Skeletal muscle tissue (tissue), 3 donors: ENCODE measurements at regions not wholly inside any gene's neighbourhood (a gene's known extent, or its start where the extent isn't known, plus 50 kb on each side); places are given as distances from the start of the nearest gene placed in this dataset.

Experiments used
- H3K27ac ChIP-seq: one replicate; pipeline ENCODE4 v1.7.0; 2013; ENCODE audit warnings: mild to moderate bottlenecking, low read depth, low read length, inconsistent platforms
- H3K27me3 ChIP-seq, 3 donors: one replicate each; pipeline ENCODE4 v1.7.0; 2013; ENCODE audit warnings: low read length in 3 of 3; ENCODE audit not compliant: control insufficient read depth in 3 of 3, insufficient read depth in 3 of 3
- H3K36me3 ChIP-seq, 3 donors: one replicate each; pipeline ENCODE4 v1.7.0; 2013; ENCODE audit warnings: low read length in 3 of 3; ENCODE audit not compliant: control insufficient read depth in 3 of 3, insufficient read depth in 3 of 3
- H3K4me1 ChIP-seq, 3 donors: one replicate each; pipeline ENCODE4 v1.7.0; 2013; ENCODE audit warnings: low read length in 3 of 3, mild to moderate bottlenecking in 3 of 3; ENCODE audit not compliant: control insufficient read depth in 3 of 3, insufficient read depth in 3 of 3
- H3K4me3 ChIP-seq, 3 donors: one replicate each; pipeline ENCODE4 v1.7.0; 2013; ENCODE audit warnings: low read length in 3 of 3
- H3K9ac ChIP-seq, 3 donors: one replicate each; pipeline ENCODE4 v1.7.0; 2013; ENCODE audit warnings: low read length in 3 of 3, mild to moderate bottlenecking in 3 of 3, moderate library complexity in 2 of 3, low read depth in 1 of 3
- H3K9me3 ChIP-seq, 3 donors: one replicate each; pipeline ENCODE4 v1.7.0; 2013; ENCODE audit warnings: low read length in 3 of 3; ENCODE audit not compliant: control insufficient read depth in 3 of 3
- donor health status: Osteomylitis.

DNA sequence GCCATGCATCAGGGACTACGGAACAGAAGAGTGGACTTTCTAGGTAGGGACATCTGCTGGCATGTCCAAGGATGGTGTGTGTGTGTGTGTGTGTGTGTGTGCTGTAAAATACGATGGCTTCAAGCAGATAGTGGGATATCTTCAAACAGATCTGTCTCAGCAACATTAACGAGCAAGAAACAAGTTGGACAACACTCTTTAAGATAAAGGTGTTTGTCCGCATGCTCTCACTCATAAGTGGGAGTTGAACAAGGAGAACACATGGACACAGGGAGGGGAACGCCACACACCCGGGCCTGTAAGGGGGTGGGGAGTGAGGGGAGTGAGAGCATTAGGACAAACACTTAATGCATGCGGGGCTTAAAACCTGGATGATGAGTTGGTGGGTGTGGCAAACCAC, 89.8 kb upstream of the AKR1E2 start:
- no peaks in the 10 kb centered on the region for H3K27me3 ChIP-seq
- H3K9ac ChIP-seq: no peak overlapping the region
- no peak overlapping the region for H3K27ac ChIP-seq
- H3K9me3 ChIP-seq: no peaks in the 10 kb centered on the region
- peaks cover 0 to 2% (median 2%) of the 10 kb centered on the region in 3 donors for H3K4me1 ChIP-seq
- no peak overlapping the region for H3K4me3 ChIP-seq
- H3K36me3 ChIP-seq: no peaks in the 10 kb centered on the region

DNA sequence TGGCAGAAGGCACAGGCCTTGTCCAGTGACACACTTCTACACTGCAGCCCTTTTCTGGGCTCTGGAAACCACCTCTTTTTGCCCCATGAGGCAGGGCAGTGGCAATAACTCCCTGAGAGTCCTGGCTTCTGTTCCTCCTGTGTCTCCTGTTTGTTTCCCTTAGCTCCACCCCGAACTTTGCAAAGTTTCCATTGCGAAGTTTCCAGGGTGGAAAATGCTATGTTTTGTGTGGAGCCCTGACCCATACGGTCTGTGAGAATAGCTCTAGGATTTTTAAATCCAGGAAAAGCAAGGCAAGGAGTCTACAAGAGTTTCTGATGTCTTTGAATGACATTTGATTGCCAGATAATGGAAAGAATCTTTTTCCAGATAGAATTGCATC, 92.2 kb upstream of the AKR1E2 start:
- H3K27me3 ChIP-seq: no peaks in the 10 kb centered on the region
- no peak overlapping the region for H3K4me3 ChIP-seq
- H3K36me3 ChIP-seq: no peaks in the 10 kb centered on the region
- no peak overlapping the region for H3K27ac ChIP-seq
- H3K9me3 ChIP-seq: no peaks in the 10 kb centered on the region
- H3K9ac ChIP-seq: no peak overlapping the region
- H3K4me1 ChIP-seq: no peaks in the 10 kb centered on the region

DNA sequence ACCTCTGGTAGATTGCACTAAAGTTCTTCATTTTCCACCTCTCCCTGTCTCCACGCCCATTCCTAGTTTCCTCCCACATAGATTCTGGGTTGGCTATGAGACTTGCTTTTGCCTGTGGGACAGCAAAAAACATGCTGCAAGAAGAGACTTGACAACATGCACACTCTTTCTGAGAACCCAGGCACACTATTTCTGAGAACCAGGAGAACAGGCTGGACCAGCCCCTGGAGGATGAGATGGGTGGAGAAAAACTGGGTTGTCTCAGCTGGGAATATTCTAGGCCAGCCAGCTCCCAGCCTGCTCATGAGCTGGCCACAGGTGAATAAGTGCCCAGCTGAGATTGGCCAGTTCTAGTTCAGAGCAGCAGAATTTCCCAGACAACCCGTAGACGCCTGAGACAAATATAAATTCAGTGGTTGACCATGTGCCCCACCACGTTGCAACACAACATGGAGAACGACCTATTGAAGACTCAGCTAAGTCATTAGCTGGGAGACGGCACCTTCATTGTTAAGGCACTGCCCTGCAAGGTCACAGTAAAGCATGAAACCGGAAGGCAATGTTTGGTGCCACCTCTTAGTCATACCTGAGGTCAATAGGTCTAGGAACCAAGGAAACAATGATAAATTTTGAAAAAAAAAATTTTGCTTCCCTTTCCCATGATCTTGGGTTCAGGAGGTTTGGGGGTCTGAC, 92.7 kb upstream of the AKR1E2 start:
- no peak overlapping the region for H3K4me3 ChIP-seq

DNA sequence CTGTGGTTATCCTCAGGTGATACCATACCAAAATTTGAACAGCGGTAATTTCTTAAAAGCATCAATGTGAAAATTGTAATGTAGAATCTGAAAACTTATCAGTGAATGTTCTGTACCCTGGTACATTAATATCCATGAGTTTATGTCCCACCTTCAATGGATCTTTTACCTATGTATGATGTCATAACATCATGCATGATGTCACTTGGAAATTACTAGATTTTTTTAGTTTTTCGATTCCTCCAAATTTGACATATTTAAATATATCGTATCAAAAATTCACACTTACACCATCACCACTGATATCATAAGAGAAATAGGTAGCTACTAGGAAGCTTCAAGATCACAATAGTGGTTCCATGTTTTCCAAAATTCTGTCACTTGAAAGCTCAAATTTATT, 95.0 kb upstream of the AKR1E2 start:
- no peak overlapping the region for H3K9ac ChIP-seq
- no peaks in the 10 kb centered on the region for H3K4me1 ChIP-seq
- H3K4me3 ChIP-seq: no peak overlapping the region
- H3K36me3 ChIP-seq: no peaks in the 10 kb centered on the region
- no peak overlapping the region for H3K27ac ChIP-seq
- no peaks in the 10 kb centered on the region for H3K27me3 ChIP-seq
- no peaks in the 10 kb centered on the region for H3K9me3 ChIP-seq

More for the DNA sequence above, 92.7 kb upstream of the AKR1E2 start:
- Histone ChIP-seq H3K27me3 (no peaks in the 10 kb centered on the region), H3K36me3 (no peaks in the 10 kb centered on the region), H3K4me1 (no peaks in the 10 kb centered on the region), H3K9me3 (no peaks in the 10 kb centered on the region), H3K27ac (no peak overlapping the region), H3K9ac (no peak overlapping the region)

DNA sequence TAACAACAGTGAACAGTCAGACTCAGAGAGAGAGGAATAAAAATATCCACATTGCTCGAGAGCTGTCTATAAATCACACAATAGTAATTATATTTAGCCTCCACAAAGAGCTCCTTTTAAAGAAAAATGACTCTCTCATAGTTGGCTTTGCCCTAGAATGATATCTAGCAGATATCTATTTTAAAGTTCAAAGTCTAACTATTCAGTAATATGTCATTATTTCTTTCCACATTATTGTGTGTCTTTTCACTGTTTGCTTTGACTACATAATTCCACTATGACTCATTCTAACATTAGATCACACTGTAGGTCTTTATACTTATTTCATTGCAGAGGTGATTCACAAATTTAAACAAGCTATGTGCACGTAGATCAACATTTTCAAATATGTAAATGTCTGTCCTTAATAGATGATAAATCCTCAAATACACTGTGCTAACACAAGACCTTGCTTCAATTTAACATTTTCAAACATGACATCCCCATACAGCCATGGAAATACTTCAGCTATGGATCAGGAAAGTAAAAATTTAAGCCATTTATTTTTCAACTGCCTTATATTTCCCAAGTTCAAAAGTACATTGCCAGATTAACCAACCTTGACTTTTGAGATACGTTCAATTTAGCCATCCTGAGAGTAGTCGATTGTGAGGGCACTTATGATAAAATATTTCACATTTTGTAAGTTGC, 99.9 kb upstream of the AKR1E2 start:
- Histone ChIP-seq H3K27ac (no peak overlapping the region), H3K27me3 (no peaks in the 10 kb centered on the region), H3K36me3 (no peaks in the 10 kb centered on the region), H3K9me3 (no peaks in the 10 kb centered on the region), H3K4me3 (no peak overlapping the region), H3K4me1 (peaks cover 0 to 3% (median 0%) of the 10 kb centered on the region in 3 donors), H3K9ac (peak overlapping the region in 1 of 3 donors; percentile 53)

DNA sequence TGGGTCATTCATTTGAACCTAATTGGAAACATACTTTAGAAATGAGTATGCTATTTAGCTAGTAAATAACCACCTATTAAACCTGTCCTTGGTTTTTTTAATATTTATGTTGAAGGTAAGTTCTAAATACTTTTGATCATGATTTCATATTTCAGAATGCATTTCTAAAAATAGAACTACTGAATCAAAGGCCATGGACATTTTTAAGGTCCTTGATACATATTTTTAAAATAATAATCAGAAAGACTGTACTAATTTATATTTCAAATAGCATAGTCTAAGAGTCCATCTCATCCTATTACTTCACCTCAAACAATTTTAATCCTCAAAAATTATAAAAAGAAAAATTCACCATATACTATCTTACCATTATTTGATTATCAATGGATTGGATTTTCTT, 102.1 kb upstream of the AKR1E2 start:
- H3K4me3 ChIP-seq: no peak overlapping the region
- no peak overlapping the region for H3K27ac ChIP-seq
- no peaks in the 10 kb centered on the region for H3K9me3 ChIP-seq
- peaks cover 0 to 5% (median 0%) of the 10 kb centered on the region in 3 donors for H3K4me1 ChIP-seq
- H3K27me3 ChIP-seq: no peaks in the 10 kb centered on the region
- H3K9ac ChIP-seq: no peak overlapping the region
- H3K36me3 ChIP-seq: no peaks in the 10 kb centered on the region

DNA sequence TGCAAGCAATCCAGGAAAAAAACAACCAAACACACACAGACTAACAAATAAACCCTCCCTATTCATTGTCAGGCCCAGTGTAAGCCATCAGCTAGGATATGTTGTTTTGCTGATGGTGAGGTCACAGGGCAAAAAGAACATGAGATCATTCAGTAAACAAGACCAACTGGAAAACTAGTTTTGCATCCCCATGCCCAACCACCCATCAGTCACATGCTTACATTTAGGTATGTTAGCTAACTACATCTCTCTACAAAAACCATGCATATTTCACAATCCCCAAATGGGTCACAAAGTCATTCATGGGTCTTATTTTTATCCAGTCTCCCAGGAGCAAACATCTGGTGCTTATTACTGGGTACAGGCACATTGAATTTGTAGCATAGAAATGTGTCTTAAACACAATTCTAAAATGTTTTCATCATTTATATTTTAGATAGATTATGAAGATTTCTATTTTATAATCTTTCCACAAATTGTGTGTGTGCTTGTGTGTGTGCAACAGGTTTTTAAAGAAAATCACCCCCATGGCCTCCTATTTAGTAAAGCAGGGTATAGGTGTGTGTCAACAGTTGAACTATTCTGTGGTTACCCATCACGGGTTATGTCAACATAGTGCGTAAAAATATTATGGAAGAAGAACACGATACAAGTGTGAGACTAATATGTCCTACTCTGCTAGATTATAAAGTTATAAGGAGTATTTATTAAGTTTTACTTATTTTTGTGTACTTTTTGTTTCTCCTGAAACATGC, 103.8 kb upstream of the AKR1E2 start:
- Histone ChIP-seq H3K4me1 (peaks cover 0 to 5% (median 0%) of the 10 kb centered on the region in 3 donors), H3K4me3 (no peak overlapping the region), H3K9ac (no peak overlapping the region), H3K27me3 (no peaks in the 10 kb centered on the region), H3K9me3 (no peaks in the 10 kb centered on the region), H3K36me3 (no peaks in the 10 kb centered on the region), H3K27ac (no peak overlapping the region)

DNA sequence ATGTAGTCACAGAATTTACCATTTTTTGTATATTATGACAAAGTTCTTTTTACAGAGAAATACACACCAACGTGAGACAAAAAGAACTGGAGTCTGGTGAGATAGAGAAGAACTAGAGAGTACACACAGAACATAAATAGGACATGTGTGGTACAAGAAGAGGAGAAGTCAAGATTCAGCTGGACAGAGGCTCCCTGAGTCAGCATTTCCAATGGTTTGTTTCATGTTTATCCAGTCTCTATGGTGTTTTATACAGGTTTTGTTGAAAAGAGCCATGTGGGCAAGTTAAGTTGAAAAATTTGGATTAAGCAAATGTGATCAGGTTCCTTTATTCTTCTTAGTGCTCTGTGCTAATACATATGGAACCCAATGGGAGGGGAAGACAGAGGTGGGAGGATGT, 105.5 kb upstream of the AKR1E2 start:
- Histone ChIP-seq H3K4me3 (no peak overlapping the region), H3K9me3 (no peaks in the 10 kb centered on the region), H3K27ac (no peak overlapping the region), H3K36me3 (no peaks in the 10 kb centered on the region), H3K9ac (no peak overlapping the region), H3K4me1 (peaks cover 0 to 5% (median 0%) of the 10 kb centered on the region in 3 donors), H3K27me3 (no peaks in the 10 kb centered on the region)

DNA sequence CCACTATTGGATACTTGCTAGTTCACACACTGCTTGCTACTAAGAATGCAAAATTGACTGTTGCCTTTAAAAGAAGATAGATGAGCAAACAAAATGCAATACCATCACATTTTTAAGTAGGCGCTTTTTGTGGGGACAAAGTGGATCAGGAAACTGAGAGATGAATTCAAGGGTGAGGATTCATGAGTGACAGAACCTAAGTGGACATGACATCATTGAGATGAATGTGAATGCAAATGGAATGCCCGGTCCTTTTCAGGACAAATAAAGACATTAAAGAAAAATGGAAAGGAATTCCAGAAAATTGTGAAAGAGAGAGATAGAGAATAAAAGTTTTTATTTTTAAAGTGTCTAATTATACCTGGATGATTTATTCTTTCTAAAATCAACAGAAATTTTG, 106.3 kb upstream of the AKR1E2 start:
- no peaks in the 10 kb centered on the region for H3K36me3 ChIP-seq
- H3K9ac ChIP-seq: no peak overlapping the region
- peaks cover 0 to 5% (median 0%) of the 10 kb centered on the region in 3 donors for H3K4me1 ChIP-seq
- no peak overlapping the region for H3K4me3 ChIP-seq
- no peak overlapping the region for H3K27ac ChIP-seq
- no peaks in the 10 kb centered on the region for H3K9me3 ChIP-seq
- no peaks in the 10 kb centered on the region for H3K27me3 ChIP-seq

DNA sequence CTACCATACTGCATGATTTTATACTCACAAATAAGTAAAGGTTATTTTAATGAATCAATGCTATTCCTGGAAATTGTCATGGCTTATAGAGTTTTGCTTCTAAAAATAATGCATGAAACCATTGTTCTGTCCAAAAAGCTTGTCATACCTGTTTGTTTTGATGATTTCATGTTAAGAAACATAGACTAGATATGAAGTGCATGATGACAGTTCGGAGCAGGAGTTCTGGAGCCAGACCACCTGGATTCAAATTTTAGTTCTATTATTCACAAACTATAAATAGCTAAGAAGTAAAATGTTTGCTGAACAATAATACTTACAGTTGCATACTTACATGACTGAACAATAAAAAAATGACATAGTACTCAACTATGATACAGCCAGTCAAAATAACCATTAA, 107.0 kb upstream of the AKR1E2 start:
- no peak overlapping the region for H3K27ac ChIP-seq
- peaks cover 0 to 5% (median 0%) of the 10 kb centered on the region in 3 donors for H3K4me1 ChIP-seq
- no peak overlapping the region for H3K4me3 ChIP-seq
- no peaks in the 10 kb centered on the region for H3K27me3 ChIP-seq
- H3K9me3 ChIP-seq: no peaks in the 10 kb centered on the region
- no peak overlapping the region for H3K9ac ChIP-seq
- no peaks in the 10 kb centered on the region for H3K36me3 ChIP-seq
